ENCODE measurements at regions not wholly inside any gene's neighbourhood (a gene's known extent, or its start where the extent isn't known, plus 50 kb on each side); places are given as distances from the start of the nearest gene placed in this dataset.

- no peaks in the 10 kb centered on the region for H3K36me3 ChIP-seq (ENCODE audit: control insufficient read depth in 2 of 2, insufficient read depth in 2 of 2, low read length in 1 of 2)
- H3K9me3 ChIP-seq (ENCODE audit: control insufficient read depth in 2 of 2, insufficient read depth in 1 of 2, low read depth in 1 of 2, low read length in 1 of 2): no peaks in the 10 kb centered on the region
- no peak overlapping the region for H3K4me3 ChIP-seq (ENCODE audit: low read depth in 1 of 2, low read length in 2 of 2)
- H3K27me3 ChIP-seq (ENCODE audit: control insufficient read depth in 1 of 2, insufficient read depth in 2 of 2, low read length in 2 of 2): no peaks in the 10 kb centered on the region
- H3K27ac ChIP-seq (ENCODE audit: low read depth in 2 of 2, low read length in 1 of 2): no peak overlapping the region
- no peaks in the 10 kb centered on the region for H3K4me1 ChIP-seq (ENCODE audit: control insufficient read depth in 2 of 2, insufficient read depth in 2 of 2, low read length in 1 of 2)
Measured at GRCh38 chr6:130730600-130730999, 96.6 kb upstream of the SMLR1 start.

- Histone ChIP-seq H3K4me1 (ENCODE audit: control insufficient read depth in 2 of 2, insufficient read depth in 2 of 2, low read length in 1 of 2) (no peaks in the 10 kb centered on the region), H3K27ac (ENCODE audit: low read depth in 2 of 2, low read length in 1 of 2) (no peak overlapping the region), H3K36me3 (ENCODE audit: control insufficient read depth in 2 of 2, insufficient read depth in 2 of 2, low read length in 1 of 2) (no peaks in the 10 kb centered on the region), H3K9me3 (ENCODE audit: control insufficient read depth in 2 of 2, insufficient read depth in 1 of 2, low read depth in 1 of 2, low read length in 1 of 2) (no peaks in the 10 kb centered on the region), H3K27me3 (ENCODE audit: control insufficient read depth in 1 of 2, insufficient read depth in 2 of 2, low read length in 2 of 2) (no peaks in the 10 kb centered on the region), H3K4me3 (ENCODE audit: low read depth in 1 of 2, low read length in 2 of 2) (no peak overlapping the region)
- WGBS, 2 donors: 69 to 82% methylated on average over 3 of the region's 3 CpGs
Measured at GRCh38 chr6:130734161-130734560, 93.0 kb upstream of the SMLR1 start.

- H3K9me3 ChIP-seq (ENCODE audit: control insufficient read depth in 2 of 2, insufficient read depth in 1 of 2, low read depth in 1 of 2, low read length in 1 of 2): no peaks in the 10 kb centered on the region
- H3K4me1 ChIP-seq (ENCODE audit: control insufficient read depth in 2 of 2, insufficient read depth in 2 of 2, low read length in 1 of 2): no peaks in the 10 kb centered on the region
- no peak overlapping the region for H3K27ac ChIP-seq (ENCODE audit: low read depth in 2 of 2, low read length in 1 of 2)
- no peaks in the 10 kb centered on the region for H3K36me3 ChIP-seq (ENCODE audit: control insufficient read depth in 2 of 2, insufficient read depth in 2 of 2, low read length in 1 of 2)
- no peaks in the 10 kb centered on the region for H3K27me3 ChIP-seq (ENCODE audit: control insufficient read depth in 1 of 2, insufficient read depth in 2 of 2, low read length in 2 of 2)
- H3K4me3 ChIP-seq (ENCODE audit: low read depth in 1 of 2, low read length in 2 of 2): no peak overlapping the region
Measured at GRCh38 chr6:130740308-130740707, 86.9 kb upstream of the SMLR1 start.

- Histone ChIP-seq H3K9me3 (ENCODE audit: control insufficient read depth in 2 of 2, insufficient read depth in 1 of 2, low read depth in 1 of 2, low read length in 1 of 2) (no peaks in the 10 kb centered on the region), H3K4me3 (ENCODE audit: low read depth in 1 of 2, low read length in 2 of 2) (no peak overlapping the region), H3K27ac (ENCODE audit: low read depth in 2 of 2, low read length in 1 of 2) (no peak overlapping the region), H3K27me3 (ENCODE audit: control insufficient read depth in 1 of 2, insufficient read depth in 2 of 2, low read length in 2 of 2) (no peaks in the 10 kb centered on the region), H3K4me1 (ENCODE audit: control insufficient read depth in 2 of 2, insufficient read depth in 2 of 2, low read length in 1 of 2) (no peaks in the 10 kb centered on the region), H3K36me3 (ENCODE audit: control insufficient read depth in 2 of 2, insufficient read depth in 2 of 2, low read length in 1 of 2) (no peaks in the 10 kb centered on the region)
- 79 to 81% methylated on average over 7 of the region's 7 CpGs for WGBS, 2 donors
Measured at GRCh38 chr6:130742131-130742681, 85.0 kb upstream of the SMLR1 start.

- WGBS, 2 donors: 58 to 63% methylated on average over 2 of the region's 2 CpGs
- no peaks in the 10 kb centered on the region for H3K9me3 ChIP-seq (ENCODE audit: control insufficient read depth in 2 of 2, insufficient read depth in 1 of 2, low read depth in 1 of 2, low read length in 1 of 2)
Measured at GRCh38 chr6:130743175-130743574, 84.0 kb upstream of the SMLR1 start.

GRCh38 chr6:130744576-130745366, 82.4 kb upstream of the SMLR1 start:
- Histone ChIP-seq H3K36me3 (ENCODE audit: control insufficient read depth in 2 of 2, insufficient read depth in 2 of 2, low read length in 1 of 2) (no peaks in the 10 kb centered on the region), H3K4me1 (ENCODE audit: control insufficient read depth in 2 of 2, insufficient read depth in 2 of 2, low read length in 1 of 2) (peaks cover 0 to 2% of the 10 kb centered on the region in 2 donors), H3K27me3 (ENCODE audit: control insufficient read depth in 1 of 2, insufficient read depth in 2 of 2, low read length in 2 of 2) (no peaks in the 10 kb centered on the region), H3K9me3 (ENCODE audit: control insufficient read depth in 2 of 2, insufficient read depth in 1 of 2, low read depth in 1 of 2, low read length in 1 of 2) (peaks cover 5 to 9% of the 10 kb centered on the region in 2 donors), H3K4me3 (ENCODE audit: low read depth in 1 of 2, low read length in 2 of 2) (no peak overlapping the region), H3K27ac (ENCODE audit: low read depth in 2 of 2, low read length in 1 of 2) (no peak overlapping the region)
- WGBS, 2 donors: 73 to 76% methylated on average over 2 of the region's 2 CpGs

More at GRCh38 chr6:130743175-130743574, 84.0 kb upstream of the SMLR1 start:
- no peaks in the 10 kb centered on the region for H3K4me1 ChIP-seq (ENCODE audit: control insufficient read depth in 2 of 2, insufficient read depth in 2 of 2, low read length in 1 of 2)
- no peak overlapping the region for H3K4me3 ChIP-seq (ENCODE audit: low read depth in 1 of 2, low read length in 2 of 2)
- no peaks in the 10 kb centered on the region for H3K36me3 ChIP-seq (ENCODE audit: control insufficient read depth in 2 of 2, insufficient read depth in 2 of 2, low read length in 1 of 2)
- H3K27me3 ChIP-seq (ENCODE audit: control insufficient read depth in 1 of 2, insufficient read depth in 2 of 2, low read length in 2 of 2): no peaks in the 10 kb centered on the region
- H3K27ac ChIP-seq (ENCODE audit: low read depth in 2 of 2, low read length in 1 of 2): no peak overlapping the region

- Histone ChIP-seq H3K36me3 (ENCODE audit: control insufficient read depth in 2 of 2, insufficient read depth in 2 of 2, low read length in 1 of 2) (no peaks in the 10 kb centered on the region), H3K4me3 (ENCODE audit: low read depth in 1 of 2, low read length in 2 of 2) (no peak overlapping the region), H3K27ac (ENCODE audit: low read depth in 2 of 2, low read length in 1 of 2) (no peak overlapping the region), H3K9me3 (ENCODE audit: control insufficient read depth in 2 of 2, insufficient read depth in 1 of 2, low read depth in 1 of 2, low read length in 1 of 2) (peaks cover 5 to 11% of the 10 kb centered on the region in 2 donors), H3K4me1 (ENCODE audit: control insufficient read depth in 2 of 2, insufficient read depth in 2 of 2, low read length in 1 of 2) (peaks cover 0 to 2% of the 10 kb centered on the region in 2 donors), H3K27me3 (ENCODE audit: control insufficient read depth in 1 of 2, insufficient read depth in 2 of 2, low read length in 2 of 2) (no peaks in the 10 kb centered on the region)
- WGBS, 2 donors: 84% methylated on average over 1 of the region's 1 CpG
Measured at GRCh38 chr6:130748041-130748440, 79.2 kb upstream of the SMLR1 start.

- H3K4me1 ChIP-seq (ENCODE audit: control insufficient read depth in 2 of 2, insufficient read depth in 2 of 2, low read length in 1 of 2): peaks cover 0 to 2% of the 10 kb centered on the region in 2 donors
- peaks cover 5 to 11% of the 10 kb centered on the region in 2 donors for H3K9me3 ChIP-seq (ENCODE audit: control insufficient read depth in 2 of 2, insufficient read depth in 1 of 2, low read depth in 1 of 2, low read length in 1 of 2)
- H3K27me3 ChIP-seq (ENCODE audit: control insufficient read depth in 1 of 2, insufficient read depth in 2 of 2, low read length in 2 of 2): no peaks in the 10 kb centered on the region
- H3K4me3 ChIP-seq (ENCODE audit: low read depth in 1 of 2, low read length in 2 of 2): no peak overlapping the region
- WGBS, 2 donors: 92 to 93% methylated on average over 3 of the region's 3 CpGs
- H3K27ac ChIP-seq (ENCODE audit: low read depth in 2 of 2, low read length in 1 of 2): no peak overlapping the region
- no peaks in the 10 kb centered on the region for H3K36me3 ChIP-seq (ENCODE audit: control insufficient read depth in 2 of 2, insufficient read depth in 2 of 2, low read length in 1 of 2)
Measured at GRCh38 chr6:130749402-130749801, 77.8 kb upstream of the SMLR1 start.

- Histone ChIP-seq H3K27ac (ENCODE audit: low read depth in 2 of 2, low read length in 1 of 2) (no peak overlapping the region), H3K4me1 (ENCODE audit: control insufficient read depth in 2 of 2, insufficient read depth in 2 of 2, low read length in 1 of 2) (peaks cover 0 to 2% of the 10 kb centered on the region in 2 donors), H3K9me3 (ENCODE audit: control insufficient read depth in 2 of 2, insufficient read depth in 1 of 2, low read depth in 1 of 2, low read length in 1 of 2) (peaks cover 5 to 11% of the 10 kb centered on the region in 2 donors), H3K27me3 (ENCODE audit: control insufficient read depth in 1 of 2, insufficient read depth in 2 of 2, low read length in 2 of 2) (no peaks in the 10 kb centered on the region), H3K4me3 (ENCODE audit: low read depth in 1 of 2, low read length in 2 of 2) (no peak overlapping the region), H3K36me3 (ENCODE audit: control insufficient read depth in 2 of 2, insufficient read depth in 2 of 2, low read length in 1 of 2) (no peaks in the 10 kb centered on the region)
- 87 to 93% methylated on average over 3 of the region's 3 CpGs for WGBS, 2 donors
Measured at GRCh38 chr6:130752267-130752666, 74.9 kb upstream of the SMLR1 start.

Data from esophagus (tissue), 2 donors.